Colonic mucosa (tissue), 4 donors: ENCODE measurements at regions not wholly inside any gene's neighbourhood (a gene's known extent, or its start where the extent isn't known, plus 50 kb on each side); places are given as distances from the start of the nearest gene placed in this dataset.

Source experiments
- DNase-seq: peaks from one replicate; pipeline ENCODE4 v3.0.0-alpha.2; 2020
- H3K27ac ChIP-seq: fragments of 200-600 bp; one replicate; pipeline ENCODE4 v1.8.0; 2021
- H3K27me3 ChIP-seq: fragments of 200-600 bp; one replicate; pipeline ENCODE4 v1.8.0; 2021
- H3K36me3 ChIP-seq: fragments of 200-600 bp; one replicate; pipeline ENCODE4 v1.8.0; 2021
- H3K4me1 ChIP-seq: fragments of 200-600 bp; one replicate; pipeline ENCODE4 v1.8.0; 2021; ENCODE audit warnings: mild to moderate bottlenecking
- H3K4me3 ChIP-seq: fragments of 200-600 bp; one replicate; pipeline ENCODE4 v1.8.0; 2021
- H3K9ac ChIP-seq, 2 donors: one replicate each; pipeline ENCODE4 v1.7.0; 2013; ENCODE audit warnings: control low read depth in 2 of 2, low read depth in 2 of 2, low read length in 2 of 2
- H3K9me3 ChIP-seq: fragments of 200-600 bp; one replicate; pipeline ENCODE4 v1.8.0; 2021
- CTCF ChIP-seq: fragments of 200-600 bp; IDR thresholded peaks from one replicate; pipeline ENCODE4 v1.8.0; 2022; ENCODE audit warnings: antibody characterized with exemption, mild to moderate bottlenecking
- intact Hi-C: fragments of 100-400 bp; cut with DNase I; formaldehyde crosslinking; loops from one replicate; pipeline ENCODE4 v1.14.1; 2022
- donor health status: healthy.
- donor health status: DM: no; HTN: no; CAD: no.
- donor health status: DM: no; HTN: no; CAD: no.

- Histone ChIP-seq H3K36me3 (no peaks in the 10 kb centered on the region), H3K9me3 (no peaks in the 10 kb centered on the region), H3K9ac (no peak overlapping the region), H3K27ac (no peak overlapping the region), H3K4me1 (no peaks in the 10 kb centered on the region), H3K27me3 (no peaks in the 10 kb centered on the region), H3K4me3 (no peak overlapping the region)
- intact Hi-C loops, result no loop called here
- TF ChIP-seq CTCF, result no peak
- no peak for DNase-seq
These were observed 135.2 kb upstream of the SLC38A2 start for GRCh38 chr12:46507766-46508165.

- TF ChIP-seq CTCF, result no peak
- H3K36me3 ChIP-seq, result no peaks in the 10 kb centered on the region
- H3K9ac ChIP-seq, result no peak overlapping the region
- DNase-seq, result no peak
- H3K27ac ChIP-seq, result no peak overlapping the region
- no peaks in the 10 kb centered on the region for H3K27me3 ChIP-seq
- no peak overlapping the region for H3K4me3 ChIP-seq
- H3K9me3 ChIP-seq, result no peaks in the 10 kb centered on the region
- H3K4me1 ChIP-seq, result no peaks in the 10 kb centered on the region
- intact Hi-C loops, result no loop called here
These were observed 134.4 kb upstream of the SLC38A2 start for GRCh38 chr12:46506961-46507360.

- no peaks in the 10 kb centered on the region for H3K9me3 ChIP-seq
- DNase-seq, result no peak
- no peak overlapping the region for H3K9ac ChIP-seq
These were observed 133.6 kb upstream of the SLC38A2 start for GRCh38 chr12:46506198-46506597.

GRCh38 chr12:46504494-46504893, 131.9 kb upstream of the SLC38A2 start:
- Histone ChIP-seq H3K9ac (no peak overlapping the region), H3K4me3 (no peak overlapping the region), H3K36me3 (no peaks in the 10 kb centered on the region), H3K27ac (no peak overlapping the region), H3K4me1 (no peaks in the 10 kb centered on the region), H3K27me3 (no peaks in the 10 kb centered on the region), H3K9me3 (no peaks in the 10 kb centered on the region)
- TF ChIP-seq CTCF, result no peak
- intact Hi-C loops, result no loop called here
- DNase-seq, result no peak

More at GRCh38 chr12:46506198-46506597, 133.6 kb upstream of the SLC38A2 start:
- H3K27me3 ChIP-seq, result no peaks in the 10 kb centered on the region
- intact Hi-C loops, result no loop called here
- no peak overlapping the region for H3K27ac ChIP-seq
- no peaks in the 10 kb centered on the region for H3K4me1 ChIP-seq
- no peaks in the 10 kb centered on the region for H3K36me3 ChIP-seq
- TF ChIP-seq CTCF, result no peak
- H3K4me3 ChIP-seq, result no peak overlapping the region

GRCh38 chr12:46503637-46504175, 131.1 kb upstream of the SLC38A2 start:
- Histone ChIP-seq H3K4me3 (no peak overlapping the region), H3K27me3 (no peaks in the 10 kb centered on the region), H3K36me3 (no peaks in the 10 kb centered on the region), H3K9ac (no peak overlapping the region), H3K4me1 (no peaks in the 10 kb centered on the region), H3K27ac (no peak overlapping the region), H3K9me3 (no peaks in the 10 kb centered on the region)
- DNase-seq, result no peak
- TF ChIP-seq CTCF, result no peak
- intact Hi-C loops, result no loop called here
